DOHH2 (cell line): ENCODE measurements at regions not wholly inside any gene's neighbourhood (a gene's known extent, or its start where the extent isn't known, plus 50 kb on each side); places are given as distances from the start of the nearest gene placed in this dataset.
A peak's percentile ranks its signal among the peaks of the same experiment; 100 is the strongest.

Experiments used
- H3F3A ChIP-seq: fragments of 200-600 bp; sonication (generic), shearing (Covaris generic); 2 replicates; pipeline ENCODE4 v1.6.0; 2016; ENCODE audit warnings: antibody characterized with exemption, mild to moderate bottlenecking; ENCODE audit not compliant: control insufficient read depth, insufficient read depth
- H3K27ac ChIP-seq: fragments of 200-600 bp; sonication (generic); 2 replicates; pipeline ENCODE4 v1.5.1; 2014; ENCODE audit warnings: low read depth, mild to moderate bottlenecking, low read length, moderate library complexity
- H3K27me3 ChIP-seq: fragments of 200-600 bp; sonication (generic); 2 replicates; pipeline ENCODE4 v1.6.1; 2014; ENCODE audit warnings: mild to moderate bottlenecking, low read length, mixed read lengths; ENCODE audit not compliant: control insufficient read depth
- H3K36me3 ChIP-seq: fragments of 200-600 bp; sonication (generic); 2 replicates; pipeline ENCODE4 v1.6.1; 2014; ENCODE audit warnings: mild to moderate bottlenecking, low read length, moderate library complexity, mixed read lengths; ENCODE audit not compliant: control insufficient read depth
- H3K4me1 ChIP-seq: fragments of 200-600 bp; sonication (generic); 2 replicates; pipeline ENCODE4 v1.6.1; 2014; ENCODE audit warnings: mild to moderate bottlenecking, low read length, mixed read lengths; ENCODE audit not compliant: control insufficient read depth
- H3K4me2 ChIP-seq: fragments of 200-600 bp; sonication (generic); 2 replicates; pipeline ENCODE4 v1.6.0; 2014; ENCODE audit warnings: mild to moderate bottlenecking, low read length, moderate library complexity
- H3K4me3 ChIP-seq: fragments of 200-600 bp; sonication (generic); 2 replicates; pipeline ENCODE4 v1.5.1; 2014; ENCODE audit warnings: mild to moderate bottlenecking, low read length, mixed read lengths
- H3K79me2 ChIP-seq: fragments of 200-600 bp; sonication (generic); 2 replicates; pipeline ENCODE4 v1.6.1; 2014; ENCODE audit warnings: mild to moderate bottlenecking, low read length, mixed read lengths; ENCODE audit not compliant: control insufficient read depth
- H3K9me2 ChIP-seq: fragments of 200-600 bp; sonication (generic); replicated peaks from 2 replicates; pipeline ENCODE4 v1.6.1; 2014; ENCODE audit warnings: mild to moderate bottlenecking, low read length, mixed read lengths; ENCODE audit not compliant: control insufficient read depth
- H3K9me3 ChIP-seq: fragments of 200-600 bp; sonication (generic); 2 replicates; pipeline ENCODE4 v1.6.1; 2014; ENCODE audit warnings: antibody characterized with exemption, low read length, mixed read lengths; ENCODE audit not compliant: control insufficient read depth, insufficient read depth
- H4K20me1 ChIP-seq: fragments of 200-600 bp; sonication (generic); 2 replicates; pipeline ENCODE4 v1.6.0; 2014; ENCODE audit warnings: low read depth, mild to moderate bottlenecking, antibody characterized with exemption, low read length, moderate library complexity; ENCODE audit not compliant: control insufficient read depth, insufficient read depth
- EZH2phosphoT487 ChIP-seq: fragments of 200-600 bp; sonication (generic); IDR thresholded peaks from 2 replicates; pipeline ENCODE4 v1.6.1; 2017; ENCODE audit warnings: borderline replicate concordance, mild to moderate bottlenecking, antibody characterized with exemption, low read length, moderate library complexity, mixed read lengths
- TF ChIP-seq, protein P1 (sequence below): fragments of 200-600 bp; sonication (generic); IDR thresholded peaks from one replicate; pipeline ENCODE4 v1.5.1; 2014; ENCODE audit warnings: antibody characterized with exemption, mild to moderate bottlenecking, low read depth, low read length; ENCODE audit not compliant: poor library complexity, severe bottlenecking

GRCh38 chr2:238573065-238573778, 146.5 kb downstream of the ASB1 start:
- Histone ChIP-seq H3K36me3 (no peaks in the 10 kb centered on the region), H3K4me1 (no peaks in the 10 kb centered on the region), H3K79me2 (no peaks in the 10 kb centered on the region), H3F3A (no peaks in the 10 kb centered on the region), H3K27me3 (no peaks in the 10 kb centered on the region), H3K9me2 (no peaks in the 10 kb centered on the region), H3K4me2 (no peak overlapping the region), H3K4me3 (no peak overlapping the region), H3K27ac (no peak overlapping the region), H3K9me3 (no peaks in the 10 kb centered on the region), H4K20me1 (no peaks in the 10 kb centered on the region)
- TF ChIP-seq, protein P1, sequence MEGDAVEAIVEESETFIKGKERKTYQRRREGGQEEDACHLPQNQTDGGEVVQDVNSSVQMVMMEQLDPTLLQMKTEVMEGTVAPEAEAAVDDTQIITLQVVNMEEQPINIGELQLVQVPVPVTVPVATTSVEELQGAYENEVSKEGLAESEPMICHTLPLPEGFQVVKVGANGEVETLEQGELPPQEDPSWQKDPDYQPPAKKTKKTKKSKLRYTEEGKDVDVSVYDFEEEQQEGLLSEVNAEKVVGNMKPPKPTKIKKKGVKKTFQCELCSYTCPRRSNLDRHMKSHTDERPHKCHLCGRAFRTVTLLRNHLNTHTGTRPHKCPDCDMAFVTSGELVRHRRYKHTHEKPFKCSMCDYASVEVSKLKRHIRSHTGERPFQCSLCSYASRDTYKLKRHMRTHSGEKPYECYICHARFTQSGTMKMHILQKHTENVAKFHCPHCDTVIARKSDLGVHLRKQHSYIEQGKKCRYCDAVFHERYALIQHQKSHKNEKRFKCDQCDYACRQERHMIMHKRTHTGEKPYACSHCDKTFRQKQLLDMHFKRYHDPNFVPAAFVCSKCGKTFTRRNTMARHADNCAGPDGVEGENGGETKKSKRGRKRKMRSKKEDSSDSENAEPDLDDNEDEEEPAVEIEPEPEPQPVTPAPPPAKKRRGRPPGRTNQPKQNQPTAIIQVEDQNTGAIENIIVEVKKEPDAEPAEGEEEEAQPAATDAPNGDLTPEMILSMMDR, result peak; percentile 92
- TF ChIP-seq EZH2phosphoT487, result no peak

DNA sequence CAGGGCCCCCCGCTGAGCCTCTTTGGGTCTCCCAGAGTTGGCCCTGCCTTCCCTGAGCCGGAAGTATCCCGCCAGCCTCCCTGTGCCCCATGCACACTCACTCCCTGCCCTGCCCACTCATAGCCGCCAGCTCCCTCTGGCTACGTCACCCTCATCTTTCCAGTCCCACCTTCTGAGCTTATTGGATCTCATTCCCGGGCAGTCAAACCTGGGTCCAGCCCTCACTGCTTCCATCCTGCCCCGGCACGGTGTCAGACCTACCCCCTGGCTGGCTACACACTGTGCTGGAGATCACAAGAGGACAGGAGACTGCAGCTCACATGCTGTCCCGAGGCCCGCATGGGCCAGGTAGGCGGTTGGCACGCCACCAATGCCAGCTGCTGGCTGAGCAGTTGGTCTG, 147.2 kb downstream of the ASB1 start:
- no peaks in the 10 kb centered on the region for H3K9me3 ChIP-seq
- TF ChIP-seq, protein P1, result no peak
- no peak for TF ChIP-seq EZH2phosphoT487
- no peaks in the 10 kb centered on the region for H3K36me3 ChIP-seq
- no peak overlapping the region for H3K4me2 ChIP-seq
- H3K27ac ChIP-seq, result no peak overlapping the region
- H3K27me3 ChIP-seq, result no peaks in the 10 kb centered on the region
- no peaks in the 10 kb centered on the region for H3K79me2 ChIP-seq
- no peaks in the 10 kb centered on the region for H4K20me1 ChIP-seq
- no peak overlapping the region for H3K4me3 ChIP-seq
- H3K9me2 ChIP-seq, result no peaks in the 10 kb centered on the region
- no peaks in the 10 kb centered on the region for H3K4me1 ChIP-seq
- no peaks in the 10 kb centered on the region for H3F3A ChIP-seq

DNA sequence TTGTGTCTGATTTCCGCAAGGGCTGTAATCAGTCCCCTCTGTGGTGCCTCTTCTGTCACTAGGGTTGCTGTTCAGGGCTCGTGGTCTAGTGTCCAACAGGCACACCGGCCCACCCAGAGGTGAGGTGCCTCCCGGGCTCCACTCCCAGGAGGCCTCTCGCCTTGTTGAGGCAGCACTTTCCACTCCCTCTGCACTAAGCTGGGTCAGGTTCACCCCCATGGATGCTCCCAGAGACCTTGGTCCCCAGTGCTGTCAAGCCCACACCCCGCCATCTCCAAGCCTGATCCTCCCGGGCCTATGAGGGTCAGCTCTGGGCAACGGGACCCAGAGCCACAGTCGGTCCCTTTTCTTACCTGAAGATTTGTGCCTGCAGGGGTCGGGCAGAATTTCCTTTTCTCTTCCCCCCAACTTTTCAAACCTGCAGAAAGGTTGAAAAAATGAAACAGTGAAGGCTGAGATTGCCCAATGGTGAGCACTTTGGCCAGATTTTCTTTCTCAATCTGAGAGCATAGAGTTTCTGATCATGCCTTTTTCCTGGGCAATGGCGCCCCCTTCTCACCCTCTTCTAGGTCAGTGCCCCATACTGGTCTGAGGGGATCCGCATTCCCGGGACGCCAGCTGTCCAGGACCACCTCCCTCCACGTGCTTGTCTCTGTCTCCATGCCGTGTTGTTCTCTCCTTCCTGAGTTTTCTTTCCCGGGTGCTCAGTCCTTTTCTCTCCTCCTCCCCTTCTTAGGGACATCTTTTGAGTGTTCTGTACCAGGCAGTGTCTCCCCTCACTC, 148.0 kb downstream of the ASB1 start:
- Histone ChIP-seq H3K27me3 (no peaks in the 10 kb centered on the region), H3K4me3 (no peak overlapping the region), H4K20me1 (no peaks in the 10 kb centered on the region), H3K9me2 (no peaks in the 10 kb centered on the region), H3K4me2 (no peak overlapping the region), H3K79me2 (no peaks in the 10 kb centered on the region), H3F3A (no peaks in the 10 kb centered on the region), H3K27ac (no peak overlapping the region), H3K9me3 (no peaks in the 10 kb centered on the region), H3K36me3 (no peaks in the 10 kb centered on the region), H3K4me1 (no peaks in the 10 kb centered on the region)
- no peak for TF ChIP-seq EZH2phosphoT487
- TF ChIP-seq, protein P1, result no peak
